BJ (cell line): ENCODE measurements at regions not wholly inside any gene's neighbourhood (a gene's known extent, or its start where the extent isn't known, plus 50 kb on each side); places are given as distances from the start of the nearest gene placed in this dataset.

Experiments
- CTCF ChIA-PET: fragments of 350-600 bp; formaldehyde crosslinking; extraction: SDS; loops from one replicate; lab custom pipeline; 2021; ENCODE audit warnings: antibody characterized with exemption, inconsistent platforms; lab: Yijun Ruan, JAX
- POLR2A ChIA-PET: fragments of 300-600 bp; sonication (Branson Sonifier 250); formaldehyde crosslinking; extraction: SDS; loops from one replicate; lab custom pipeline; 2021; ENCODE audit warnings: antibody characterized with exemption; lab: Charles Lee
- DNase-seq: peaks from one replicate; pipeline ENCODE4 v3.0.0-alpha.2; 2011; ENCODE audit warnings: low read depth
- H3K27me3 ChIP-seq: 2 replicates; pipeline ENCODE4 v1.6.0; 2011; ENCODE audit warnings: low read length; ENCODE audit not compliant: control insufficient read depth, insufficient read depth
- H3K36me3 ChIP-seq: 2 replicates; pipeline ENCODE4 v1.5.1; 2011; ENCODE audit warnings: low read length; ENCODE audit not compliant: control insufficient read depth, insufficient read depth
- H3K4me3 ChIP-seq: 2 replicates; pipeline ENCODE4 v1.5.1; 2011; ENCODE audit warnings: low read depth, mild to moderate bottlenecking, control low read depth, low read length
- CTCF ChIP-seq: IDR thresholded peaks from 2 replicates; pipeline ENCODE4 v1.5.1; 2011; ENCODE audit warnings: low read depth, mild to moderate bottlenecking, control low read depth, inconsistent platforms, low read length, moderate library complexity; ENCODE audit not compliant: insufficient read depth

- ChIA-PET POLR2A (no interaction called here), CTCF (interaction anchor here (0.7 kb wide), 1 partner anchor 10 kb away, joined by 6 read pairs; no protein-coding TSS in a partner anchor)
- H3K27me3 ChIP-seq, result no peaks in the 10 kb centered on the region
- H3K36me3 ChIP-seq, result no peaks in the 10 kb centered on the region
- TF ChIP-seq CTCF, result no peak
- no peak overlapping the region for H3K4me3 ChIP-seq
- no peak for DNase-seq
These were observed 71.1 kb upstream of the ZNF281 start for GRCh38 chr1:200480964-200481363.

- no peaks in the 10 kb centered on the region for H3K36me3 ChIP-seq
- H3K4me3 ChIP-seq, result no peak overlapping the region
- POLR2A ChIA-PET, result no interaction called here
- no peak for DNase-seq
- no peak for TF ChIP-seq CTCF
- CTCF ChIA-PET, result interaction anchor here (1.1 kb wide), 1 partner anchor 82 kb away, joined by 3 read pairs; no protein-coding TSS in a partner anchor
- no peaks in the 10 kb centered on the region for H3K27me3 ChIP-seq
These were observed 70.0 kb upstream of the ZNF281 start for GRCh38 chr1:200479816-200480215.

- no peaks in the 10 kb centered on the region for H3K36me3 ChIP-seq
- POLR2A ChIA-PET, result interaction anchor here (0.5 kb wide), 1 partner anchor 628 kb away, joined by 7 read pairs; no protein-coding TSS in a partner anchor
- H3K27me3 ChIP-seq, result no peaks in the 10 kb centered on the region
- no peak for TF ChIP-seq CTCF
- CTCF ChIA-PET, result interaction anchor here (1.1 kb wide), 1 partner anchor 81 kb away, joined by 3 read pairs; no protein-coding TSS in a partner anchor
- no peak for DNase-seq
- H3K4me3 ChIP-seq, result no peak overlapping the region
These were observed 69.2 kb upstream of the ZNF281 start for GRCh38 chr1:200478945-200479558.

GRCh38 chr1:200478239-200478623 lies 68.4 kb upstream of the ZNF281 start:
- no peaks in the 10 kb centered on the region for H3K36me3 ChIP-seq
- no peak for DNase-seq
- ChIA-PET CTCF (interaction anchor here (1.3 kb wide), 1 partner anchor 13 kb away, joined by 3 read pairs; no protein-coding TSS in a partner anchor), POLR2A (interaction anchor here (0.5 kb wide), 1 partner anchor 627 kb away, joined by 7 read pairs; no protein-coding TSS in a partner anchor)
- H3K4me3 ChIP-seq, result no peak overlapping the region
- no peaks in the 10 kb centered on the region for H3K27me3 ChIP-seq
- TF ChIP-seq CTCF, result no peak

- Histone ChIP-seq H3K27me3 (no peaks in the 10 kb centered on the region), H3K36me3 (no peaks in the 10 kb centered on the region), H3K4me3 (no peak overlapping the region)
- CTCF ChIA-PET, result interaction anchor here (1.2 kb wide), 1 partner anchor 10 kb away, joined by 3 read pairs; no protein-coding TSS in a partner anchor
- no peak for DNase-seq
- no peak for TF ChIP-seq CTCF
- POLR2A ChIA-PET, result no interaction called here
These were observed 64.8 kb upstream of the ZNF281 start for GRCh38 chr1:200474633-200475032.
